Neural cell (in vitro differentiated cells): ENCODE measurements at regions not wholly inside any gene's neighbourhood (a gene's known extent, or its start where the extent isn't known, plus 50 kb on each side); places are given as distances from the start of the nearest gene placed in this dataset.

Experiments
- H2AFZ ChIP-seq: fragments of 200-600, 300-800 bp; sonication (generic), shearing (Covaris generic); 2 replicates; pipeline ENCODE4 v1.6.0; 2014; ENCODE audit warnings: low read depth, mild to moderate bottlenecking, antibody characterized with exemption, low read length, moderate library complexity
- H3F3A ChIP-seq: fragments of 200-600 bp; shearing (Covaris generic); 2 replicates; pipeline ENCODE4 v1.6.1; 2016; ENCODE audit warnings: mild to moderate bottlenecking, moderate library complexity, mixed read lengths, antibody characterized with exemption, low read length; ENCODE audit not compliant: insufficient read depth, poor library complexity, severe bottlenecking
- H3K27ac ChIP-seq: fragments of 200-600, 300-800 bp; sonication (generic), shearing (Covaris generic); 2 replicates; pipeline ENCODE4 v1.5.1; 2014; ENCODE audit warnings: mild to moderate bottlenecking, low read length, moderate library complexity
- H3K27me3 ChIP-seq: fragments of 300-800, 200-600 bp; sonication (generic), shearing (Covaris generic); 2 replicates; pipeline ENCODE4 v1.6.0; 2014; ENCODE audit warnings: mild to moderate bottlenecking, low read depth, low read length, moderate library complexity; ENCODE audit not compliant: insufficient read depth
- H3K36me3 ChIP-seq: fragments of 300-800, 200-600 bp; sonication (generic), shearing (Covaris generic); 2 replicates; pipeline ENCODE4 v1.5.1; 2014; ENCODE audit warnings: mild to moderate bottlenecking, antibody characterized with exemption, low read length, moderate library complexity; ENCODE audit not compliant: insufficient read depth
- H3K4me2 ChIP-seq: fragments of 300-800, 200-600 bp; sonication (generic), shearing (Covaris generic); 2 replicates; pipeline ENCODE4 v1.6.0; 2014; ENCODE audit warnings: mild to moderate bottlenecking, low read length
- H3K4me3 ChIP-seq: fragments of 300-800, 200-600 bp; sonication (generic), shearing (Covaris generic); 2 replicates; pipeline ENCODE4 v1.5.1; 2014; ENCODE audit warnings: mild to moderate bottlenecking, low read length, moderate library complexity
- H3K79me2 ChIP-seq: fragments of 200-600 bp; shearing (Covaris generic); replicated peaks from 2 replicates; pipeline ENCODE4 v1.6.0; 2014; ENCODE audit warnings: mild to moderate bottlenecking, low read length, moderate library complexity; ENCODE audit not compliant: insufficient read depth
- H3K9ac ChIP-seq: fragments of 300-800, 200-600 bp; sonication (generic), shearing (Covaris generic); 2 replicates; pipeline ENCODE4 v1.6.1; 2016; ENCODE audit warnings: mild to moderate bottlenecking, low read length, mixed read lengths
- H3K9me2 ChIP-seq: fragments of 200-600 bp; shearing (Covaris generic); 2 replicates; pipeline ENCODE4 v1.6.1; 2016; ENCODE audit warnings: mild to moderate bottlenecking, low read length, mixed read lengths; ENCODE audit not compliant: insufficient read depth
- H3K9me3 ChIP-seq: fragments of 200-600, 300-800 bp; sonication (generic), shearing (Covaris generic); 2 replicates; pipeline ENCODE4 v1.6.1; 2016; ENCODE audit warnings: mild to moderate bottlenecking, mixed run types, low read length, moderate library complexity, mixed read lengths
- H4K20me1 ChIP-seq: fragments of 200-600 bp; shearing (Covaris generic); 2 replicates; pipeline ENCODE4 v1.6.1; 2016; ENCODE audit warnings: mild to moderate bottlenecking, mixed run types; ENCODE audit not compliant: insufficient read depth
- CTCF ChIP-seq: fragments of 450-650 bp; IDR thresholded peaks from 2 replicates; pipeline ENCODE4 v1.5.1; 2014; ENCODE audit warnings: antibody characterized with exemption, mild to moderate bottlenecking, moderate library complexity; ENCODE audit not compliant: poor library complexity, severe bottlenecking
- EP300 ChIP-seq: fragments of 450-650 bp; conservative IDR thresholded peaks from 2 replicates; pipeline ENCODE4 v1.6.1; 2014; ENCODE audit warnings: antibody characterized with exemption, mild to moderate bottlenecking, moderate library complexity; ENCODE audit not compliant: poor library complexity, severe bottlenecking
- EZH2 ChIP-seq: fragments of 200-600, 300-800 bp; shearing (Covaris generic), sonication (generic); IDR thresholded peaks from 2 replicates; pipeline ENCODE4 v1.6.1; 2014; ENCODE audit warnings: antibody characterized with exemption, low read length, borderline replicate concordance, mild to moderate bottlenecking; ENCODE audit not compliant: insufficient read depth, poor library complexity, severe bottlenecking
- MXI1 ChIP-seq: fragments of 450-650 bp; conservative IDR thresholded peaks from 2 replicates; pipeline ENCODE4 v1.6.1; 2014; ENCODE audit warnings: antibody characterized with exemption, mild to moderate bottlenecking; ENCODE audit not compliant: poor library complexity, severe bottlenecking
- POLR2AphosphoS5 ChIP-seq: IDR thresholded peaks from 2 replicates; pipeline ENCODE4 v1.6.1; 2012
- RAD21 ChIP-seq: fragments of 450-650 bp; conservative IDR thresholded peaks from 2 replicates; pipeline ENCODE4 v1.6.1; 2014; ENCODE audit warnings: antibody characterized with exemption, mild to moderate bottlenecking, moderate library complexity
- REST ChIP-seq: IDR thresholded peaks from 2 replicates; pipeline ENCODE4 v1.6.1; 2012; ENCODE audit warnings: borderline replicate concordance
- SMC3 ChIP-seq: fragments of 450-650 bp; conservative IDR thresholded peaks from 2 replicates; pipeline ENCODE4 v1.6.1; 2014; ENCODE audit warnings: antibody characterized with exemption, mild to moderate bottlenecking, moderate library complexity; ENCODE audit not compliant: poor library complexity
- TAF1 ChIP-seq: IDR thresholded peaks from 2 replicates; pipeline ENCODE4 v1.6.1; 2012; ENCODE audit warnings: low read depth

- Histone ChIP-seq H3K9me3 (no peaks in the 10 kb centered on the region), H3F3A (no peaks in the 10 kb centered on the region)
Measured at GRCh38 chr10:117652228-117653169, 110.0 kb downstream of the EMX2 start.

GRCh38 chr10:117653170-117653515 is 110.6 kb downstream of the EMX2 start:
- Histone ChIP-seq H3K4me2 (no peak overlapping the region), H3K79me2 (no peaks in the 10 kb centered on the region), H3K27me3 (no peaks in the 10 kb centered on the region), H3K4me3 (no peak overlapping the region), H3K27ac (no peak overlapping the region), H3K9me3 (no peaks in the 10 kb centered on the region), H3K9ac (no peak overlapping the region), H3K9me2 (no peaks in the 10 kb centered on the region), H4K20me1 (no peaks in the 10 kb centered on the region), H3K36me3 (no peaks in the 10 kb centered on the region), H3F3A (no peaks in the 10 kb centered on the region), H2AFZ (no peak overlapping the region)
- TF ChIP-seq CTCF (no peak), POLR2AphosphoS5 (no peak), EZH2 (no peak), TAF1 (no peak), SMC3 (no peak), REST (no peak), MXI1 (no peak), EP300 (no peak), RAD21 (no peak)

More at GRCh38 chr10:117652228-117653169, 110.0 kb downstream of the EMX2 start:
- TF ChIP-seq EZH2: no peak
- TF ChIP-seq RAD21: no peak
- no peak for TF ChIP-seq CTCF
- no peak overlapping the region for H3K27ac ChIP-seq
- H3K4me3 ChIP-seq: no peak overlapping the region
- no peak overlapping the region for H3K4me2 ChIP-seq
- no peaks in the 10 kb centered on the region for H3K79me2 ChIP-seq
- H2AFZ ChIP-seq: no peak overlapping the region
- H3K36me3 ChIP-seq: no peaks in the 10 kb centered on the region
- no peaks in the 10 kb centered on the region for H3K27me3 ChIP-seq
- no peaks in the 10 kb centered on the region for H4K20me1 ChIP-seq
- no peak overlapping the region for H3K9ac ChIP-seq
- H3K9me2 ChIP-seq: no peaks in the 10 kb centered on the region
